ENCODE measurements at regions not wholly inside any gene's neighbourhood (a gene's known extent, or its start where the extent isn't known, plus 50 kb on each side); places are given as distances from the start of the nearest gene placed in this dataset.

DNA sequence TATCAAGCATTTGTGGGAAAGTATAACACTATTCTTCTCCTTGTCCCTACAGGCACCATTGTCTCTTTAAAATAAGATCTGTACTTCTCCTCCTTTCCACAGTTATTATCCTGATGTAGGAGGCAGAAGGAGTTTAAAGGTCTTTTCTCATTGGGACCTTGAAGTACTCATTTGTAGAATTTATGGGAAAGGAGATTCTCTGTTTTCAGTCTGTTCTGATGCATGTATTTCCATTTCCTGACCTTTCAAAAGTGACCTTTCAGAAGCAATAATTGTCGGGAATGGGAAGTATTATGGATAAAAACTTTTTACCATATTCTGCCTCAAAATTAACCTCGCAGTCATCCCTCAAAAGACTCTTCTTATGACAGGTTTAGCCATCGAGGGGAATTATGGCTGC is 224.8 kb downstream of the CTH start:
- no peaks in the 10 kb centered on the region for H3K23me2 ChIP-seq (ENCODE audit: insufficient read length, low read depth, low read length, poor library complexity, severe bottlenecking)
- no peak for DNase-seq
- no CpG with 5 or more reads among the region's 3 CpGs for WGBS (ENCODE audit: extremely low coverage, insufficient read length, low lambda C conversion rate)
- Mint-ChIP-seq H3K4me3 (no peak overlapping the region), H3K4me1 (no peaks in the 10 kb centered on the region), H3K36me3 (ENCODE audit: insufficient read depth in 1 of 3, low read depth in 3 of 3) (no peaks in the 10 kb centered on the region), H3K27ac (no peak overlapping the region), H3K27me3 (ENCODE audit: low read depth) (no peaks in the 10 kb centered on the region; the same call in 1 of the 2 replicates), H3K9me3 (no peaks in the 10 kb centered on the region)
- no peak overlapping the region for H3T11ph ChIP-seq (ENCODE audit: low read length)
- H3K79me1 ChIP-seq (ENCODE audit: insufficient read depth, low read depth, low read length, poor library complexity, severe bottlenecking), result no peaks in the 10 kb centered on the region
- no peak overlapping the region for H4K91ac ChIP-seq (ENCODE audit: insufficient read length, low read depth, low read length)
- no peak overlapping the region for H3K14ac ChIP-seq (ENCODE audit: insufficient read depth, low read length)
- H2AFZ ChIP-seq (ENCODE audit: low read length), result no peak overlapping the region
- no peak overlapping the region for H2AK5ac ChIP-seq (ENCODE audit: insufficient read length, low read length)
- H3K23ac ChIP-seq (ENCODE audit: insufficient read length, low read depth, low read length), result no peak overlapping the region
- H2BK5ac ChIP-seq (ENCODE audit: insufficient read length, low read length), result no peak overlapping the region
- H2BK20ac ChIP-seq (ENCODE audit: low read depth, low read length, poor library complexity, severe bottlenecking), result no peak overlapping the region
- no peak overlapping the region for H2BK15ac ChIP-seq (ENCODE audit: low read depth, low read length)
- no peak overlapping the region for H3K9ac ChIP-seq (ENCODE audit: extremely low read depth, insufficient read length, low read length)
- no peak overlapping the region for H3K4me2 ChIP-seq (ENCODE audit: insufficient read depth, insufficient read length, low read length)
- no peak overlapping the region for H2BK120ac ChIP-seq (ENCODE audit: low read depth, low read length, poor library complexity, severe bottlenecking)
- H3K4ac ChIP-seq (ENCODE audit: low read depth, low read length), result no peak overlapping the region
- H3K18ac ChIP-seq (ENCODE audit: insufficient read length, low read depth, low read length), result no peak overlapping the region
- H3K9me3 ChIP-seq (ENCODE audit: control insufficient read depth, low read depth, low read length), result no peaks in the 10 kb centered on the region
- no peak overlapping the region for H4K5ac ChIP-seq (ENCODE audit: insufficient read length, low read depth, low read length)
- no peak overlapping the region for H3K56ac ChIP-seq (ENCODE audit: insufficient read length, low read depth, low read length)
- H4K20me1 ChIP-seq (ENCODE audit: control insufficient read depth, insufficient read depth, insufficient read length), result no peaks in the 10 kb centered on the region
- H3K4me1 ChIP-seq (ENCODE audit: insufficient read depth, low read length), result no peaks in the 10 kb centered on the region
- TF ChIP-seq, protein P1, sequence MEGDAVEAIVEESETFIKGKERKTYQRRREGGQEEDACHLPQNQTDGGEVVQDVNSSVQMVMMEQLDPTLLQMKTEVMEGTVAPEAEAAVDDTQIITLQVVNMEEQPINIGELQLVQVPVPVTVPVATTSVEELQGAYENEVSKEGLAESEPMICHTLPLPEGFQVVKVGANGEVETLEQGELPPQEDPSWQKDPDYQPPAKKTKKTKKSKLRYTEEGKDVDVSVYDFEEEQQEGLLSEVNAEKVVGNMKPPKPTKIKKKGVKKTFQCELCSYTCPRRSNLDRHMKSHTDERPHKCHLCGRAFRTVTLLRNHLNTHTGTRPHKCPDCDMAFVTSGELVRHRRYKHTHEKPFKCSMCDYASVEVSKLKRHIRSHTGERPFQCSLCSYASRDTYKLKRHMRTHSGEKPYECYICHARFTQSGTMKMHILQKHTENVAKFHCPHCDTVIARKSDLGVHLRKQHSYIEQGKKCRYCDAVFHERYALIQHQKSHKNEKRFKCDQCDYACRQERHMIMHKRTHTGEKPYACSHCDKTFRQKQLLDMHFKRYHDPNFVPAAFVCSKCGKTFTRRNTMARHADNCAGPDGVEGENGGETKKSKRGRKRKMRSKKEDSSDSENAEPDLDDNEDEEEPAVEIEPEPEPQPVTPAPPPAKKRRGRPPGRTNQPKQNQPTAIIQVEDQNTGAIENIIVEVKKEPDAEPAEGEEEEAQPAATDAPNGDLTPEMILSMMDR (conservative IDR thresholded peaks at IDR 0.05), result no peak
- no peak overlapping the region for H2BK12ac ChIP-seq (ENCODE audit: insufficient read length, low read depth, low read length)
- H3K27ac ChIP-seq (ENCODE audit: insufficient read length, low read depth, low read length), result no peak overlapping the region
- no peaks in the 10 kb centered on the region for H3K27me3 ChIP-seq (ENCODE audit: insufficient read depth, low read length)
- no peaks in the 10 kb centered on the region for H3K79me2 ChIP-seq (ENCODE audit: insufficient read depth, low read length)
- H4K8ac ChIP-seq (replicated peaks; ENCODE audit: insufficient read length, low read depth, low read length), result no peak overlapping the region

Data from H9 (cell line).